ENCODE measurements at regions not wholly inside any gene's neighbourhood (a gene's known extent, or its start where the extent isn't known, plus 50 kb on each side); places are given as distances from the start of the nearest gene placed in this dataset.

DNA sequence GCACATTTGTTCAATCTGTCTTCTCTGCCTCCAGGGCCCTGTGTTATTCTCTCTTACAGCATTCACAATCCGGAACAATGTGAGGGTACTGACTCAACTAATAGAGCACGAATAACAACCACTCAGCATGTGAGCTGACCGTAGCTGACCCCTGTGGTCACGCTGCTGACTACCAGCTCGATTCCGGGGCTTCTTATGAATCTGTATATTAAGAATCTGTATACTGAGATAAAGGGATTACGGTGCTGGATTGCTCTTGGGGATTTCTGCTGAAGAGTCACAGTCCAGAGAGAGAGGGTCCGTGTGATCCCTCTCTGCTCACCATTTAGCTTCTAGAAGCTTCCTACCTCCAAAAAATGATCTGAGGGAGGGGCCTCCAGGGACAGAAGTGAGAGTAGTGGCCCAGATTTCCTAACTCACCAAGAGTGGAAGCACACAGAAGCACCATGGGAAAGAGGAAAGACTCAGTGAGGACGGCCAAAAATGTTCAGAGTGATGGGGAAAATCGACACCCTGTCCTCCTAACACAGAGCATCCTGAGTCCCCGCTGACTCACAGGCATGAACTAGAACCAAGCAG, 156.2 kb downstream of the THBS2 start:
- TF ChIP-seq, protein P1, sequence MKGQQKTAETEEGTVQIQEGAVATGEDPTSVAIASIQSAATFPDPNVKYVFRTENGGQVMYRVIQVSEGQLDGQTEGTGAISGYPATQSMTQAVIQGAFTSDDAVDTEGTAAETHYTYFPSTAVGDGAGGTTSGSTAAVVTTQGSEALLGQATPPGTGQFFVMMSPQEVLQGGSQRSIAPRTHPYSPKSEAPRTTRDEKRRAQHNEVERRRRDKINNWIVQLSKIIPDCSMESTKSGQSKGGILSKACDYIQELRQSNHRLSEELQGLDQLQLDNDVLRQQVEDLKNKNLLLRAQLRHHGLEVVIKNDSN (IDR thresholded peaks at IDR 0.05) = no peak
- TF ChIP-seq CREB1 (IDR thresholded peaks at IDR 0.05; ENCODE audit: low read depth) (no peak), TEAD4 (IDR thresholded peaks at IDR 0.05) (no peak), YY1 (IDR thresholded peaks at IDR 0.05; ENCODE audit: low read depth) (no peak), RAD21 (IDR thresholded peaks at IDR 0.05; ENCODE audit: low read depth) (no peak), CEBPB (IDR thresholded peaks at IDR 0.05) (no peak), FOXM1 (IDR thresholded peaks at IDR 0.05; ENCODE audit: borderline replicate concordance, low read depth) (no peak), EGR1 (IDR thresholded peaks at IDR 0.05) (no peak), TCF12 (IDR thresholded peaks at IDR 0.05; ENCODE audit: low read depth) (no peak), TAF1 (IDR thresholded peaks at IDR 0.05; ENCODE audit: low read depth) (no peak), EP300 (IDR thresholded peaks at IDR 0.05; ENCODE audit: borderline replicate concordance) (no peak)
- TF ChIP-seq, protein P2, sequence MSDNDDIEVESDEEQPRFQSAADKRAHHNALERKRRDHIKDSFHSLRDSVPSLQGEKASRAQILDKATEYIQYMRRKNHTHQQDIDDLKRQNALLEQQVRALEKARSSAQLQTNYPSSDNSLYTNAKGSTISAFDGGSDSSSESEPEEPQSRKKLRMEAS (IDR thresholded peaks at IDR 0.05) = no peak
- TF ChIP-seq, protein P3, sequence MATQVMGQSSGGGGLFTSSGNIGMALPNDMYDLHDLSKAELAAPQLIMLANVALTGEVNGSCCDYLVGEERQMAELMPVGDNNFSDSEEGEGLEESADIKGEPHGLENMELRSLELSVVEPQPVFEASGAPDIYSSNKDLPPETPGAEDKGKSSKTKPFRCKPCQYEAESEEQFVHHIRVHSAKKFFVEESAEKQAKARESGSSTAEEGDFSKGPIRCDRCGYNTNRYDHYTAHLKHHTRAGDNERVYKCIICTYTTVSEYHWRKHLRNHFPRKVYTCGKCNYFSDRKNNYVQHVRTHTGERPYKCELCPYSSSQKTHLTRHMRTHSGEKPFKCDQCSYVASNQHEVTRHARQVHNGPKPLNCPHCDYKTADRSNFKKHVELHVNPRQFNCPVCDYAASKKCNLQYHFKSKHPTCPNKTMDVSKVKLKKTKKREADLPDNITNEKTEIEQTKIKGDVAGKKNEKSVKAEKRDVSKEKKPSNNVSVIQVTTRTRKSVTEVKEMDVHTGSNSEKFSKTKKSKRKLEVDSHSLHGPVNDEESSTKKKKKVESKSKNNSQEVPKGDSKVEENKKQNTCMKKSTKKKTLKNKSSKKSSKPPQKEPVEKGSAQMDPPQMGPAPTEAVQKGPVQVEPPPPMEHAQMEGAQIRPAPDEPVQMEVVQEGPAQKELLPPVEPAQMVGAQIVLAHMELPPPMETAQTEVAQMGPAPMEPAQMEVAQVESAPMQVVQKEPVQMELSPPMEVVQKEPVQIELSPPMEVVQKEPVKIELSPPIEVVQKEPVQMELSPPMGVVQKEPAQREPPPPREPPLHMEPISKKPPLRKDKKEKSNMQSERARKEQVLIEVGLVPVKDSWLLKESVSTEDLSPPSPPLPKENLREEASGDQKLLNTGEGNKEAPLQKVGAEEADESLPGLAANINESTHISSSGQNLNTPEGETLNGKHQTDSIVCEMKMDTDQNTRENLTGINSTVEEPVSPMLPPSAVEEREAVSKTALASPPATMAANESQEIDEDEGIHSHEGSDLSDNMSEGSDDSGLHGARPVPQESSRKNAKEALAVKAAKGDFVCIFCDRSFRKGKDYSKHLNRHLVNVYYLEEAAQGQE (IDR thresholded peaks at IDR 0.05; ENCODE audit: low read depth) = no peak
